Midbrain (tissue), 1 donor: ENCODE measurements at regions not wholly inside any gene's neighbourhood (a gene's known extent, or its start where the extent isn't known, plus 50 kb on each side); places are given as distances from the start of the nearest gene placed in this dataset.

Source experiments
- DNase-seq: peaks from one replicate; lab custom pipeline; 2025; lab: John Stamatoyannopoulos, UW

DNA sequence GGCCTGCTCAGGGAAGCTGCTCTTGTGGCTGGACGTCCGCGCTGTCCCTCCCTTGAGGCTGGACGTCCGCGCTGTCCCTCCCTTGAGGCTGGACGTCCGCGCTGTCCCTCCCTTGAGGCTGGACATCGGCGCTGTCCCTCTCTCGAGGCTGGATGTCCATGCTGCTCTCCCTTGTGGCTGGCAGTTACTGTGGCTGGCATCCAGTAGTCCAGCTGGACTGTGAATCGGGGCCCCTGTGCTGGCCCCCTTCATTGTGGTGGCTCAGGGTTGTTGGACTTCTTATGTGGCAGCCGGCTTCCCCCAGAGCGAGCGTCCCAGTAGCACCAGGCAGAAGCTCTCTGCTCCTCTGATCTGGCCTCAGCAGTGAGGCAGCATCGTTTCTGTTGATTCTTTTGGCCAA lies 141.5 kb downstream of the IRF8 start:
- DNase-seq: no peak

DNA sequence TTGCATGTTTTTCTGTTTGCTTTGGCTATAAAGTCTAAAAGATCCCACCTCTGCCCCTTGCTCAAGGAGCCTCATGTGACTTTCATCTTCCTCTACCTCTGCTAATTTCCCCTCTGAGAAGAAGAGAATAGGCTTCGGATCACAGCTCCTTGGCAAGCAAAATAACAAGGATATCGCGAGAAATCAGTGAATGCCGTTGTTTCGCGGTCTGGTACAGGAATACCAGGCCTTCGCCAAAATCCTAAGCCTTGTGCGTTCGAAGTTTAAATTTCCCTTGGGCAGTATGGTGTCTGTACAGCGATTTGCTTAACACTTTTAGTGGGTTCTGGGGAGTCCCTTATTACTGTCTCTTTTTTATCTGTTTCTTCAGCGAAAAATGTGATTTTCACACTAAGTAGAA lies 142.3 kb downstream of the IRF8 start:
- no peak for DNase-seq

DNA sequence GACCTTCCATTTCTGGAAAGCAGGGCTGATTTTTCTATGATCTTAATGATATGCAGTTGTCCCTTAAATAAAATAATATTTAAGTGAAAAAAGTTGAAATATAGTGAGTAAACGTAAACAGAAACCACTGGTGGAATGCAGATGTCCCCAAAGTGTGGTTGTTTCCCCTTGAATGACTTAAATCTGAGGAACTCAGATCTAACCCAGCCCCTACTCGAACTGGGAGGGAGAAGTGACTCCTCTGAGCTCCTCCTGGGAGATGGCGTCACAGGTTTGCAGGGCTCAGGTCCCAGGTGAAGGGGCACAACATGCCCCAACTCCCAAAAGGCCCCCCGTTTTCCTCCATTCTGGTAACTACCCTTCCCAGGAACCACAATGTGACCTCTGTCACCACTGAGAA lies 142.8 kb downstream of the IRF8 start:
- DNase-seq: no peak

DNA sequence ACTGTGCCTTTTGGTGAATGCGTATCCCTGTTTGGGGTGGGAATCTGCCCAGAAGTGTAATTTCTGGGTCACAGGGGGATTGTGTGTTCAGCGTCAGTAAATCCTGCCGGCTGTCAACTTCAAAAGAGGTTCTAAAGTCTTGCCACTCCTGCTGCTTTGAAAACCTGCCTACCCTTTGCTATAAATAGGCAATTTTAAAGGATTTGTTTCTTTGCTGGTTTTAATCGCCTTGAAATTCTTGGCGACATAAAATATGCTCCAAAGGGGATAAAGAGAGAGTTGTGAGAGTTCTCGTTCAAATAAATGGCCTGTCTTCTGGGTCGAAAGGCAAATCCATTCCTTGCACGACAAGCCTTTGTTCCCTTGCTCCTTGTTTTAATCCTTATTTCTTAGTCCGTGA lies 143.4 kb downstream of the IRF8 start:
- DNase-seq: no peak

DNA sequence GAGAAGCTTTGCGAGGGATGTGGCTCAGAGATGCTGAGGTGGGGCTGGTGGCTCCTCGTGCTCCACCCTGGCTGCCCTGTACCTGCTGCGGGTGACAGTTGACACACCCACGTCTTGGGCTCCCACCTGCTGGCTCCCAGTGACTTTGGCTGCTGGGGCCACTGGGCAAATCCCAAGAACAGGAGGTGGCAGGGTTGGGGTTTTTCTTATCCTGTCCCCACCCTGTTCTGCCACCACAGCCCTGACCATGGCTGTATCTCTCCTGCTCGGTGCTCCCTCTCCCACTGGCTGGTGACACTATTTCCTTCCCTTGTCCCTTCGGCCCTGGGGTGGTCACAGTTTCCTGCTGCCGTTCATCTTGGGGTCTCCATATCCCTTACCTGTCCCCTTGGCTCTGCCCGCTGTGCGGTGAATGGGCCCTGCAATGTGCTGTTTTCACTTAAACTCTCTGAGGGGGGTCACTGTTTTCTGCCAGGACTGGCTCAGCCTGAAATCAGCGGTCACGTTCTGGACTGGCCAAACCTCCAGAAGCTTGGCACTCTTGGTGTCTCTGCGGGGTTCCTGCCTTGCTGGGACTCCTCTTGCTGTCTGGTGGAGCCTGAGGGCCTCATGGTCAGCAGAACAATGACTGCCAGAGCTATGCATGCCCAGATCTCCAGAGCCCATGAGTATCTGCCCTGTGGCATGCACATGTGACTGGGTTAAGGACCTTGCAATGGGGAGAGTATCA lies 144.2 kb downstream of the IRF8 start:
- no peak for DNase-seq

DNA sequence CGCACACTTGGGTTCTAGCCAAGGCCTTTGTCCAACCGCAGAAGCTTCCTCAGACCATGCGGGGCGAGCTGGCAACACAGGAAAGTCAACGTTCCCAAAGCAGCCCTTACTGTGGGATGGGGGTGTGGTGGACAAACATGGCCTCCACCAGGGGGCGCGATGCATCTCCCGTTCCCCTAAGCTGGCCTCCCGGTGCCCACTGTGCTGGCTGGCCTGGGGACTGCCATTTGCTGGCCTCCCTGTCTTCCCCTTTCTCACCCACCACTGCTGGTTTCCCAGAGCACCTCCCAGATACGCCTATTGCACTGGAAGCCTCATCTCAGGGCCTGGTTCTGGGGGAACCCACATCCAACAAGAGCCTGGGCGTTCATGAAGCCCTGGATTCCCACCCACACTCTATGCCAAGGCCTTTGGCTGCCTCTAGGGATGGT lies 145.3 kb downstream of the IRF8 start:
- no peak for DNase-seq

DNA sequence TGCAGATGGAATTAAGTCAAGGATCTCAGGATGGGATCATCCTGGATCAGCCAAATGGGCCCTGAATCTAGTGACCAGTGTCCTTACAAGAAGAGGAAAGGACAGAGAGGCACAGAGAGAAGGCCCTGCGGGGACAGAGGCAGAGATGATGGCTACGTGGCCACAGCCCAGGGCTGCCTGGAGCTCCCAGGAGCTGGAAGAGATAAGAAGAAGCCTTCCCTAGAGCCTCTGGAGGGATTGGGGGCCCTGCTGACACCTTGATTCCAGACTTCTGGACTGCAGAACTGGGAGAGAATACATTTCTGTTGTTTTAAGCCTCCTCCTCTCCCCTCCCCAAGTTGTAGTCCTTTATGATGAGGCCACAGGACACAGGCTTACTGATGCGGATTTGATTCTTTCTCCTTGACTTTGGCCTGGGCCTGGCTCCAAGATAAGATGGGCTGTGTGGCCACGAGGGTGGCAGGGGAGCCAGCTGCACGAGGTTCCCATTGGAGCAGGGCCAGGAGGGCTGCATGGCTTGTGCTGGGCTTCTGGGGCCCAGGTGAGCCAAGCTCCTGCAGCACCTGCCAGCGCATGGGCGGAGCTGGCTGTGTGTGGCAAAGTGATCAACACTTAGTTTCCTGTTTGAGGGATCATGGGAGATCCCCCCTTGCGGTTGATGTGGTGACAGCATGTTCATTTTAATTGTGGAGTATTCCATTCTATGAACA lies 146.1 kb downstream of the IRF8 start:
- no peak for DNase-seq

DNA sequence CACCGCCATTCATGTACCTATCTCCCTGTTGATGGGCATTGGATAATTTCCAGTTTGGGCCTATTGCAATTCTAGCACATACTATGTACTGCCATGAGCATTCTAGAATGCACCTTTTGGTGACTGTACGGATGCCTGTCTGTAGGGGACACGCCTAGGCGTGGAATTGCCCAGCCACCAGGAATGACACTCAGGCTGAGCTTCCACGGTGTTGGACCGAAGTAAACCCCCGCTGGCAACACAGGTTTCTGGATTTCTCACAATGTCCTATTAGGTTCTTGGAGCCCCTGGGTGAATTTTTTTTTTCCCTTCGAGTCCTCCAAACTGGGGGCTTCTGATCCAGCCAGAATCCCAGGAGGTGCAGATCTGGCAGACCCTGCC lies 146.6 kb downstream of the IRF8 start:
- no peak for DNase-seq

DNA sequence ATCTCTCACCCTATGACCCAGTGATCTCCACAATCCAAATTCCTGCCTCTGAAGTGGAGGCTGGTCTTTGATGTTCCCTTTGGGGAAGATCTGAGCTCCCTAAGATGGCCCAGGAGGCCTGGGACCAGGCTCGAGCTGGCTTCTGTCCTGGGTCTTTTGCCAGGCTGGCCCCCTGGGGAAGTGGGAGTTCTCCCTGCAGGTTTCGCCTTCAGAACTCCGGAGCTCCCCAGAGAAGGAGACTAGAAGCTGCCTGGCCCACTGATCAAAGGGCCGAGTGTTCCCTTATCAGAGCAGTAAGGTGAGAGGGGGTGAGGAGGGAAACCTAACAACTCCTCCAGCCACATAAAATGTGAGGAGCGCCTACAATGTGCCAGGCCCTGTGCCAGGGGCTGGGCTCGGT lies 147.1 kb downstream of the IRF8 start:
- no peak for DNase-seq

DNA sequence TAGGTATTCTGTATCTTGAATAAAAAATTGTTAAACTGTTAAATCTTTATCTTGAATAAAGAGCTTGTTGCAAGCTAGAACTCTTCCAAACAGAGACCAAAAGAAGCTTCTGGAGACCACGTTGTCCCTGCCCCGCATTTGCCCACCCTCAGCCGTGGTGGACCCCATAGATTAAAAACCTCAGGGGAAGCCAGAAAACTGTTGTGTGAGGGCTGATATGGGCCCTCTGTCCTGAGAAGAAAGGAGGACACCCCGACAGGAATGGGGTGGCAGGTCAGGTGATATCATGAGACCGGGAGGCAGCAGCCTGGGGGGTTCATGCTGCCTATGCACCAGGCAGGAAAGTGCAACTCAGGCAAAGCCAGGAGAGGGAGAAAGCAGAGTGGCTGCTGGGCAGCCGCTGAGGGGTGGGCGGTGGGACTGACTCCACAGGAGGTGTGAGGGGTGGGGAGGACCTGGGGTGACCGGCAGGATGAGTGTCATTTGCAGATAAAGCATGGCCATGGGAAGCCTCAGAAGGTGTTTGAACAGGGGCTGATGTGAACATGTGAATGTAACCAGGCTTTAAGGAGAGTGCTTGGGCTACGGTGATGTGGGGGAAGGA lies 147.8 kb downstream of the IRF8 start:
- no peak for DNase-seq

DNA sequence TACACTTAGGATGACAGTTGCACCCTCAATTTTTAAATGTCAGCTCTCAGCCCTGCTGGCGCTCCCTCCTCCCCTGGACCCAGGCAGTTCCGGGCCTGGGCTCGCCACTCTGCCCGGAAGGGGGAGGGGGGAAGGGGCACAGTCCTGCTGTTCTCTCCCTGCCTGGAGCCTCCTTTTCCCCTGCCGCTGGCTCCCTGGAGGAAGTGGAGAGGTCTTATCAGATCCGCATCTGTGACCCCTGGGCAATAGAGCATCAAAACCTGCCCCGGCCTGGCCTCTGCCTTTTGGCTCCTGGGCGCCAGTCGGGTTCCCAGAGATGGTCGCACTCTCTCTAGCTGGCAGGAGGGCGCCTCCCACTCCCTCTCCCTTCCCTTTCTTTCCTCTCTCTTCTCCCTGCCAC lies 149.3 kb downstream of the IRF8 start:
- no peak for DNase-seq

DNA sequence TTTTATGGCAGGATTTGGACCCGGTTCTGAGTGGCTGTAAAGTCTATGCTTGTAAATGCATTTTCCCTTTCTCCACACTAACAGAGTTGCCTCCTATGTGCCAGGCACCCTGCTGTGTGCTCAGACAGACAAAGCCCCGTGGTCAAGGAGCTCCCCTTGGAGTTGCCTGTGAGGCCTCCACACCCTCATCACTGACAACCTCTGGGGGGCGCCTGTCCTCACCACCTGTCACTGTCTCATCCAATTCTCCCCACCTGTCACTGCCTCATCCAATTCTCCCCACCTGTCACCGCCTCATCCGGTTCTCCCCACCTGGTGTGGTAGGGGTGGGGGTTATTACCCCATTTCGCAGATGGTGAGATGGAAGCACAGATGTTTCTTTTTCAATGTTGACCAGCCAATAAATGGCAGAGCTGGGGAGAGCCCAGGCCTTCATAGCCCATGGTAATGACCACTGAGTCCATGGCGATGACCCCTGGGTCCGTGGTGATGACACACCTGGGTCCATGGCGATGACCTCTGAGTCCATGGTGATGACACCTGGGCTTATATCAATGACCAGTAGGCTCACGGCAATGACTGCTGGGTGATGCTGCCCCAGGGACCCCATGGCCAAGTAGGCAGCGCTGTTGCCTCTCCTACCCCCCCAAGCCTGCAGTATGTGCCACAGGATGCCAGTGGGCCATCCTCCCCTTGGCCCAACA lies 150.1 kb downstream of the IRF8 start:
- no peak for DNase-seq

DNA sequence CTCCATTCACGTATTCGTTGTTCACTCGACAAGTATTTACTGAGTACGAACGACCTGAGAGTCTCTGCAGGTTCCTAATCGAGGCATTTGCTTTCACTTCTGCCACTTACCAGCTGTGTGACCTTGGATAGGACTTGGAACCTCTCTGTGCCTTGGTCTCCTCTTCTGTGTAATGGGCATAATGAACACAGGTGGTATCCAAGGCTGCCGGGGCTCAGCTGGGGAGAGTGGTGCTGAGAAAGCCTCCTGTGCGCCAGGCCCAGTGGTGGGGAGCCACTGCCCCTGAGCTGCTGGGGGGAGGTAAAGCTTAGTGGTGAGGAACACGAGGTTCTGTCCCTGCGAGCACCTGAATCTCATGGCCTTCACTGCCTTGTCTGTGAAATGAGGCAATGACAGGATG lies 150.7 kb downstream of the IRF8 start:
- DNase-seq: no peak

DNA sequence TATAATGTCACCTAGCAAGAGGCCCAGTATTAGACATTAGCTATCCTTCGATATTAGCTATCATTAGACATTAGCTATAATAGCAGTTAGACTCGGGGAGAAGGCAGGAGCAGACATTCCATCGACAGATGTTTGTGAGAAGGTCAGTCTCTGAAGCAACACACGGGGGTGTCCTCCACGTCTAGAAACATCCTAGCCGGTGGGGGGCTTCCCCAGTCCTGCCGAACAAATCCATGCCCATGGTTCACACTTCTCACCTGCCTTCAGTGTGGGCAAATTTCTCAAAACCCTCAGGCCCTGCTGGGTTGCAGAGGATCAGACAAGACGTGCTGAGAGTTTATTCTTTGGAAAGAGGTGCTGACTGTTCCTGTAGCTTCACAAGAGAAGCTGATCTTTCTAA lies 151.1 kb downstream of the IRF8 start:
- DNase-seq: no peak

DNA sequence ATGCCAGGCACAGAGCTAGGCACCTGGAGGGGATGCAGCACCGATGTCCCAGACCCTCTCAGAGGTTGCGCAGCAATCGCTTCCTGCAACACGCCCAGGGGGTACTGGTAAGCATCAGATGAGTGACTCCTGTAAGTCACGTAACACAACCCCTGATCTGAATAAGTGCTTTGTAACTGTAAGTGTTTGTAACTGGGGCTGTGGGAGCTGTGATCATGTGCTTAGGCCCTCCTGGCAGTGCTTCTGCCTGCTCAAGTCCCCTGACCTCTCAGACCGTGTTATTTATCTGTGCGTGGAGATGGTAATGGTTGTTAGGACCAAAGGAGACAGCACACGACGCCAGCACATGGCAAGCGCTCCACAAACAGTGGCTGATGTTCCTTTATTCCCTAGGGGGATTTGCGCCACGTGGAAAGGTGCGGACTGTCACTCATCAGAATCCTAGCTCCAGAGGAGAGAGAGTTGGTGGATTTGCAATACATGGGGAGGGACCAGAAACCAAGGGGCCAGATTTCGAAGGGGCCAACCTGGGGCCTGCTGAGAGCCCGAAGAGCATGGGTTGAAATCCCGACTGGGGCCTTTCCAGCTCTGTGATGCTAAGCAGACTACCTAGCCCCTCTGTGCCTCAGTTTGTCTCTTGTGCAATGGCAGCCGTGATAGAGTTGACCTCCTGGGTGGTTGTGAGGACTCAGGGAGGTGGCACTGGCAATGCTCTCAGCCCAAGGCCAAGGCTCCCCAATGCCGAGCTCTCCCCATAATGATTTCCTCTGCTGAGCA lies 151.8 kb downstream of the IRF8 start:
- no peak for DNase-seq

DNA sequence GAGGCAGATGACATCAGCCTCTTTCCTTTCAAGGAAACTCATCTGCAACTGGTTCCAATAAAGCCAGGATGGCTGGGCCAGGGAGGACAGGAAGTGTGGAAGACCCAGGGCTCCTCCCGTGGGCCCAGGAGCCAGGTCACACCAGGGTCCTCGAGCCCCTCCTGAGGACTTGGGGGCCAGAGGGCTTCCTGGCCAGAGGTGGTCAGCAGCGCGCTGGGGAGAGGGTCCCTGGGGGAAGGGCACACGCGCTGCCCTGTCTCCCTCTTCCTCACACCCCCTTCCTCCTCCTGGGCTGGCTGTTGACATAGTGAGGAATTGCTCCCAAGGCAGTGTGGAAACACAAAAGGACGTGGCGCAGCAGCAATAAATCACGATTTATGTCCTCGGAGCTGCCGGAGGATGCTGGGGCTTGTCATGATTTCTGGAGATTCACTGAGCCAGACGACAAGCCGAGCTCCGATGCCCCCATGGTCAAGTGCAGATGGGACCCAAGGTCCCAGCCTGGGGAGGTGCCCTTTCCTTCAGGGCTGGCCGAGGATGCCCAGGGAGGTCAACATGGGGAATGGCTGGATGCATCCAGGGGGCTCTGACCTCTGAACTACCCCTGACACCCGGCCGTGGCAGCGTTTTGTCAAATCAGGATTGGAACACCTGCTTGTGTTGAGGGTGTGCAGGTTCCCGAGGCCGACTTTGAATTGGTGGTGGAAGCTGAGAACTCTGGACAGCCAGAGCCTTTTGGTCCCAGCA lies 152.6 kb downstream of the IRF8 start:
- no peak for DNase-seq

DNA sequence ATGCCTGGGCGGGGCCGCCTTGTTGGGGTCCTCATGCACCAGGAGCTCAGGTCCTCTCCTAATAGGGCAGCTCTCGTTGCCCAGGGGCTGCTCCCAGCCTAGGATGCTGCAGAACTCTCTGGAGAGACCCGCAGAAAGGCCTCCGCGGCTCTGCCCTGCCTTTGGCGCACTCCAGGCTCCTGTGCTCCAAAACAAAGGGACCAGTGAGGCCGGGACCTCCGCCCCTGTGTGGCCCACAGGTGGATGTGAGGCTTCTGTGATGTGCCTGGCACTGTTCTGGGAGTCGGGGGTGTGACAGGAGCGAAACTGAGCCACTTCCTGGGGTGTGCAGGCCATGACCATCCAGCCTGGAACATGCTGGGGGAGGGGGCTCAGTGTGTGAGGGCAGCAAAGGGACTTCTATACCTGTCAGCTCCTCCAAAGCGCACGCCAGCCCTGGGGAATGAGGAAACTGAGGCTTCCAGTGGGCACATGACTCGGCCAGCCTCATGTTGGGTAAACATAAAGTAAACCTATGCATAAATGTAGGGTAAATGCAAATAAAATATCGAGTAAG lies 153.2 kb downstream of the IRF8 start:
- DNase-seq: no peak

DNA sequence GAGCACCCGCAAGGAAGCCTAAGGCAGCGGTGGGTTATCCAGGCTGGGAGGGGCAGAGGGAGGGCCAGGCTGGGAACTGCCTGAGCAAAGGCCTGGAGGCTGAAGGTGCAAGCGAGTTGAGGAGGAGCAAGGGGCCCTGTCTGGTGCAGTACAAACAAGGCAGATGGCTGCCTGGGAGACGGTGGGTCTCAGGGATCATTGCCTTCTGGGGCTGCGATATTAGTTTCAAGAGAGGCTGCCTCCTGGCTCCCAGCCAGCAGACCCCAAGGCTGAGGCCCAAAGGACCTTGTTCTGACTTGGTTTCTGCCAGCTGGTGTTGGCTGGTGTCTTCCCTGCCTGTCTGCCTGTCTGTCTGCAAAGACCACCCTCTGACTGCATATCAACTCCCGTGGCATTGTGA lies 154.0 kb downstream of the IRF8 start:
- no peak for DNase-seq

DNA sequence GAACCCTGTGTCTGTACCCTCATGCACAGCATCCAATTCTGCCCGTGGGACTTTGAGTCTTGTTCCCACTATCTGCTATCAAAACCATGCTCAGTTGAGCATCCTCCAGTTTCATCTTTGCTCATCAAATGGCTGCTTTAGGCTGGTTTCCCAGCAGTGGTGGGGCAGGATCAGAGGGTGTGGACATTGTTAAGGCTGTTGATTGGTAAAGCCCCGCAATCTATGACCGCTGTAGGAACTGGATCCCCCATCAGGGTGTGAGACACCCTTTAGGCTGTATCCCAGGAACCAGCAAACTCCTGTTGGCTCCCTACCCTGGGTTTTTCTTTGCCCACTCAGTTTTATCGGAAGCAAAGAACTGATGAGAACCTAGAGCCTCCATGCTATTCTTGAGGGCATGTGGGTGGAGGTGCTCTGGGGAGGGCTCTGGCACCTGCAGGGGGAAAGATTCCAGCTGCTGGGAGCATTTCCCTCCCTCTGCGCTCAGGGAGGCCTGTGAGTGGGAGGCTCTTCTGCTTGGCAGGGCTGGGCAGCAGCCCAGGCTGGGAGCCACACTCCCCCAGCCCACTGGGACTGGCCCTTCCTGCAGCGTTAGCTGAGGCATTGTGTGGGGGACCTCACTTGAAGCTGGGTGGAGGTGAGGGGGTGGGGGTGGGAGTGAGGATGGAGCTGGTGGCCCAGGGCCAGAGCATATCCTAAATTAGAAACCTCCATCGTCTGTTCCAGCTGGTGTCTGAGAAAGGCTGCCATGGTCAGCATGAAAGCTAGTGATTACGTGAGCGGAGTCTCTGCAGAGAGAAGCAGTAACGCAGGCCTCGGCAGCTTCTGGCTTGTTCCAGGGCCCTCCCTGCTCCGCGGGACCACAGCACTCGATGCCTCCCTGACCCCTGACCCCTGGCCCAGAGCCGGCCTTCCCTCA lies 160.6 kb downstream of the IRF8 start:
- DNase-seq: no peak
